Body of pancreas (tissue), 4 donors: ENCODE measurements at regions not wholly inside any gene's neighbourhood (a gene's known extent, or its start where the extent isn't known, plus 50 kb on each side); places are given as distances from the start of the nearest gene placed in this dataset.
"Not testable (repeated sequence)": the region's sequence is repeated elsewhere in the genome, so short reads cannot be mapped to it uniquely, and the experiment has no call there.

Source experiments
- CTCF ChIP-seq, 7 experiments: fragments of 450-650 bp in 4 of 7; fragments of 200-600 bp in 3 of 7; sonication (generic) in 3 of 7; IDR thresholded peaks; one replicate each; pipeline ENCODE4 v1.5.1; 2016 to 2019; ENCODE audit warnings: antibody characterized with exemption in 7 of 7
- POLR2A ChIP-seq, 3 donors: fragments of 450-650 bp; IDR thresholded peaks; one replicate each; pipeline ENCODE4 v1.6.1; 2016; ENCODE audit warnings: antibody characterized with exemption in 3 of 3, mild to moderate bottlenecking in 2 of 3

- not testable (repeated sequence) for TF ChIP-seq CTCF, POLR2A (IDR thresholded peaks at IDR 0.05)
Measured at GRCh38 chr15:20066173-20066572, 475.4 kb downstream of the GOLGA6L6 start.
